Ascending aorta (tissue), 2 donors: ENCODE measurements at regions not wholly inside any gene's neighbourhood (a gene's known extent, or its start where the extent isn't known, plus 50 kb on each side); places are given as distances from the start of the nearest gene placed in this dataset.

Source experiments
- DNase-seq, 2 donors: peaks; one replicate each; pipeline ENCODE4 v3.0.0-alpha.2; 2019; ENCODE audit warnings: low spot score in 2 of 2
- H3K27ac ChIP-seq, 2 donors: fragments of 200-600 bp; sonication (generic); one replicate each; pipeline ENCODE4 v1.5.1; 2016 to 2017; ENCODE audit warnings: mild to moderate bottlenecking in 1 of 2
- H3K27me3 ChIP-seq: fragments of 200-600 bp; sonication (generic); one replicate; pipeline ENCODE4 v1.5.1; 2017
- H3K36me3 ChIP-seq, 2 donors: fragments of 200-600 bp; sonication (generic); one replicate each; pipeline ENCODE4 v1.5.1; 2016
- H3K4me1 ChIP-seq, 2 donors: fragments of 200-600 bp; sonication (generic); one replicate each; pipeline ENCODE4 v1.5.1; 2016 to 2017; ENCODE audit warnings: mild to moderate bottlenecking in 1 of 2
- H3K4me3 ChIP-seq, 2 donors: fragments of 200-600 bp; sonication (generic); one replicate each; pipeline ENCODE4 v1.5.1; 2016 to 2017; ENCODE audit warnings: mild to moderate bottlenecking in 1 of 2
- H3K9me3 ChIP-seq, 2 donors: fragments of 200-600 bp; sonication (generic); one replicate each; pipeline ENCODE4 v1.5.1; 2016
- CTCF ChIP-seq, 3 experiments: fragments of 200-600 bp in 2 of 3; fragments of 450-650 bp in 1 of 3; sonication (generic) in 2 of 3; IDR thresholded peaks; one replicate each; pipeline ENCODE4 v1.5.1; 2016 to 2019; ENCODE audit warnings: antibody characterized with exemption in 3 of 3, mild to moderate bottlenecking in 1 of 3, moderate library complexity in 1 of 3
- intact Hi-C: fragments of 100-400 bp; cut with DNase I; formaldehyde crosslinking; loops from one replicate; pipeline ENCODE4 v1.15.1; 2023

DNA sequence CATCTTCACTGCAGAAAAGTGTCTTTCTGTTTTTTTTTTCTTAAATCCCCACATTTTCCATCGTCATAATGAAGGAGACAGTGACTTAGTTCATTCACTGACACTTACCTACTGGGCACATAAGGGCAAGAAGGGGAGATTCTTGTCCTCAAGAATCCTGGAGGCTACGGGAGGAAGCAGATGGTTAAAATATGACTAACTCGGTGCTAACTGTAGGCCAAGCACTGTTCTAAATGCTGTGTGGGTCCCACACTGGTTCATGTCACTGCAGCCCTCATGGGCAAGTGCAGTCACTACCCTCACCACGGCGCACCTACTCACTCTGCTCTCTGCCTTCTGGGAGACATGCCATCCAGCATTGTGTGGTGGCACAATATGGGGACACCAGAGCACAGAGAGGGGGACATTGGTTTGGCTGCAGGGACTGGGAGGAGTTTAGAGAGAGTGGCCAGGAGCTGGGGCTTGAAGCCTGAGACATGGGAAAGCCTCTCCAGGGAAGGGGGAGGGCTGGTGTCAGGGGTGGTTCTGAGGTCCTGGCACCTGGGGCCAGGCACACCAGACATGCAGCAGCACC, 305.2 kb downstream of the MYCN start:
- TF ChIP-seq CTCF (IDR thresholded peaks at IDR 0.05): no peak
- Histone ChIP-seq H3K27ac (no peak overlapping the region), H3K4me3 (no peak overlapping the region), H3K27me3 (no peaks in the 10 kb centered on the region), H3K36me3 (no peaks in the 10 kb centered on the region), H3K9me3 (no peaks in the 10 kb centered on the region), H3K4me1 (no peaks in the 10 kb centered on the region)
- intact Hi-C loops: no loop called here
- no peak for DNase-seq

DNA sequence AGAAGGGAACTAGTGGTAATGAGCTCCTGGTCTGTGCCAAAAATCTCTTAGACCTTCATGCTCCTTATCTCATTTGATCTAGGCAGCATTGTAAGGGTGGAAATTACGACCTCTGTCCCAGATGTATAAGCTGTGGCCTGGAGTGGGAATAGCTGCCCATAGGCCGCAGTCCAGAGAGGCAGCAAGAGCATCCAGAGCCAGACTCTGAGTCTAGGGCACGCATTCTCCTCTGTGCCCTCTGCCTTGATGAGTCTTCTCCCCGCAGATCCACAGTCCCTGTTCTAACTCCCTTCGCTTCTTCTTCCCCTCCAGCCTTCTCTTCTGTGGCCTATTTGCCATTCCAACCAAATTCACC, 304.6 kb downstream of the MYCN start:
- DNase-seq: no peak
- intact Hi-C loops: no loop called here
- Histone ChIP-seq H3K27ac (no peak overlapping the region), H3K9me3 (no peaks in the 10 kb centered on the region), H3K4me3 (no peak overlapping the region), H3K36me3 (no peaks in the 10 kb centered on the region), H3K27me3 (no peaks in the 10 kb centered on the region), H3K4me1 (no peaks in the 10 kb centered on the region)
- no peak for TF ChIP-seq CTCF (IDR thresholded peaks at IDR 0.05)

- DNase-seq: no peak
- Histone ChIP-seq H3K27me3 (no peaks in the 10 kb centered on the region), H3K9me3 (no peaks in the 10 kb centered on the region), H3K36me3 (no peaks in the 10 kb centered on the region), H3K4me1 (no peaks in the 10 kb centered on the region), H3K27ac (no peak overlapping the region), H3K4me3 (no peak overlapping the region)
- intact Hi-C loops: no loop called here
- TF ChIP-seq CTCF (IDR thresholded peaks at IDR 0.05): no peak
Observed at GRCh38 chr2:16244153-16244965, 304.0 kb downstream of the MYCN start.

DNA sequence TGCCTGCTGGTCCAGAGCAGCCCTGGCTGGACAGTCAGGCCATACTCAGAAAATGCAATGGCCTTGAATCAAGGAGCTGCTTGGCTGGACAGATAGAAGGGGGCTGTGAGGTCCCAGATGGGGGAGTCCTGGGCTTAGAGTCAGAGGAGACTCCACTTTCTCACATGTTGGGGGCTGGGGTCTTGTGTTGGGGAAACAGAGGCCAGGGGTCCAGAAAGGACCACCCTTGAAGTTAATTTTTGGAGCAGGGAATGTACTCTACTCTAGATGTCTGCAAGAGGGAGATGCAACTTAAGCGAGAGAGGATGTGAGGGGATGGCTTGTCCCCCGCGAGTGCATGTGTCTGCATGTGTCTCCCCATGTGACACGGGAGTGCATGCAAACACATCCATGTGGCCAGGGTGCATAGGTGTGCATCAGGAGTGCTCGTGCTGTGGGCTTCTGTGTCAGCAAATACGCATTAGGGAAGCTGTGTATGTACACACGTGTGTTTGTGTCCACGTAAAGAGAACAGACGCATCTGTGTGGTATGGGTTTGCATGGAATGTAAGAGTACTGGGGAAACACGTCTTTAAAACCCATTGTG, 303.2 kb downstream of the MYCN start:
- no peak overlapping the region for H3K27ac ChIP-seq
- no peaks in the 10 kb centered on the region for H3K36me3 ChIP-seq
- no peak for DNase-seq
- H3K4me1 ChIP-seq: no peaks in the 10 kb centered on the region
- H3K4me3 ChIP-seq: no peak overlapping the region
- H3K9me3 ChIP-seq: no peaks in the 10 kb centered on the region
- intact Hi-C loops: no loop called here
- no peaks in the 10 kb centered on the region for H3K27me3 ChIP-seq
- TF ChIP-seq CTCF (IDR thresholded peaks at IDR 0.05): no peak

- H3K4me3 ChIP-seq: no peak overlapping the region
- no peak overlapping the region for H3K27ac ChIP-seq
- no peak for TF ChIP-seq CTCF (IDR thresholded peaks at IDR 0.05)
- H3K36me3 ChIP-seq: no peaks in the 10 kb centered on the region
- H3K9me3 ChIP-seq: no peaks in the 10 kb centered on the region
- DNase-seq: no peak
- no peaks in the 10 kb centered on the region for H3K4me1 ChIP-seq
- no peaks in the 10 kb centered on the region for H3K27me3 ChIP-seq
- intact Hi-C loops: no loop called here
Observed at GRCh38 chr2:16242906-16243305, 302.6 kb downstream of the MYCN start.
